Body of pancreas (tissue), 4 donors: ENCODE measurements at regions not wholly inside any gene's neighbourhood (a gene's known extent, or its start where the extent isn't known, plus 50 kb on each side); places are given as distances from the start of the nearest gene placed in this dataset.

Source experiments
- POLR2A ChIP-seq, 3 donors: fragments of 450-650 bp; IDR thresholded peaks; one replicate each; pipeline ENCODE4 v1.6.1; 2016; ENCODE audit warnings: antibody characterized with exemption in 3 of 3, mild to moderate bottlenecking in 2 of 3
- TF ChIP-seq, protein P1 (sequence below), 7 experiments: fragments of 450-650 bp in 4 of 7; fragments of 200-600 bp in 3 of 7; sonication (generic) in 3 of 7; IDR thresholded peaks; one replicate each; pipeline ENCODE4 v1.5.1; 2016 to 2019; ENCODE audit warnings: antibody characterized with exemption in 7 of 7

DNA sequence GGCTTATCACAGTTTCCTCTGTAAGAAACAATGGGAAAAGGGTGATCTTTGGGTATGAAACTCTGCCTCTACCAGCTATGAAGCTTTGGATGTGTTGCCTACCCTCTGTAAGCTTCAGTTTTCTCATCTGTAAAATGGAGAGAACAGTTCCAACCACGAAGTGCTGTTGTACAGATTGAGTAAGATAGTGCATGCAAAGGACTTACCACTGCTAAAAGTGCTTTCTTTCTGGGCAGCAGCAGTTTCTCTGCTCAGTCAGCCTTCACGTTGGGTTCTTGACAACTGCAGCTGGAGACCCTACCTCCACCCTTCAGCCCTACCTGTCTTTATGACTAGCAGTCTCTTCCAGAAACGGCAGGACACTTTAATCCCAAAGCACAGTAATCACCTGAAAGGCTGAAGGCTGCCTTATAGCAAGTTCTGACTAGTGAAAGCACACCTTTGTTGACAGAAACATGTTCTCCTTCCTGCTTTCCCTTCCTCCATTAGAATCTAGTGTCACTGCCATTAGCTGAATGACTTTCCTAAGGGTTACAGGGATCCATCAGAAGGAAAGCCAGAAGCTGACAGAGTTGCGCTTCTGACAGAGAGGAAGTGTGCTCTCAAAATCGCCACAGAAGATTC, 91.4 kb downstream of the RPL27A start:
- TF ChIP-seq, protein P1, sequence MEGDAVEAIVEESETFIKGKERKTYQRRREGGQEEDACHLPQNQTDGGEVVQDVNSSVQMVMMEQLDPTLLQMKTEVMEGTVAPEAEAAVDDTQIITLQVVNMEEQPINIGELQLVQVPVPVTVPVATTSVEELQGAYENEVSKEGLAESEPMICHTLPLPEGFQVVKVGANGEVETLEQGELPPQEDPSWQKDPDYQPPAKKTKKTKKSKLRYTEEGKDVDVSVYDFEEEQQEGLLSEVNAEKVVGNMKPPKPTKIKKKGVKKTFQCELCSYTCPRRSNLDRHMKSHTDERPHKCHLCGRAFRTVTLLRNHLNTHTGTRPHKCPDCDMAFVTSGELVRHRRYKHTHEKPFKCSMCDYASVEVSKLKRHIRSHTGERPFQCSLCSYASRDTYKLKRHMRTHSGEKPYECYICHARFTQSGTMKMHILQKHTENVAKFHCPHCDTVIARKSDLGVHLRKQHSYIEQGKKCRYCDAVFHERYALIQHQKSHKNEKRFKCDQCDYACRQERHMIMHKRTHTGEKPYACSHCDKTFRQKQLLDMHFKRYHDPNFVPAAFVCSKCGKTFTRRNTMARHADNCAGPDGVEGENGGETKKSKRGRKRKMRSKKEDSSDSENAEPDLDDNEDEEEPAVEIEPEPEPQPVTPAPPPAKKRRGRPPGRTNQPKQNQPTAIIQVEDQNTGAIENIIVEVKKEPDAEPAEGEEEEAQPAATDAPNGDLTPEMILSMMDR (IDR thresholded peaks at IDR 0.05) = no peak
- TF ChIP-seq POLR2A (IDR thresholded peaks at IDR 0.05) = no peak
